ENCODE measurements at regions not wholly inside any gene's neighbourhood (a gene's known extent, or its start where the extent isn't known, plus 50 kb on each side); places are given as distances from the start of the nearest gene placed in this dataset.
"Not testable (repeated sequence)": the region's sequence is repeated elsewhere in the genome, so short reads cannot be mapped to it uniquely, and the experiment has no call there.

DNA sequence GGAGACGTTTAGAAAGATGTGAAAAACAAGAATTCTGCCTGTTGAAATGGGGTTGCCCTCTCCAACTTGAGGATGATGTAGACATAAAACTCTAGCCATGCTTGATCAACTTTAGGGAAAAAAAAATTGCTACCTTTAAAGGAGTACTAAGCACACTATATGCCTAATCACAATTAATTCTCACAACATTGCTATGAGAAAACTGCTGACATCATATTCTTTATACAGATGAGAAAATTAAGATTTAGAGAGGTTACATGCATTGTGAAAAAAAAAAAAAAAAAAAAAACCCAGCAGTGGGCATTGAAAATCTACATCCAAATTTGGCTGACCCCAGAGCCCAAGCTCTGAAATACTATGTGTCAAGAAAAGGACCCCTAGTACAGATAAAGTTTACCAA is 617.2 kb upstream of the ADGRL2 start:
- WGBS, 2 experiments: 88 to 91% methylated on average over 1 of the region's 1 CpG
- H3K9me3 ChIP-seq (ENCODE audit: control insufficient read depth, low read length): no peaks in the 10 kb centered on the region

DNA sequence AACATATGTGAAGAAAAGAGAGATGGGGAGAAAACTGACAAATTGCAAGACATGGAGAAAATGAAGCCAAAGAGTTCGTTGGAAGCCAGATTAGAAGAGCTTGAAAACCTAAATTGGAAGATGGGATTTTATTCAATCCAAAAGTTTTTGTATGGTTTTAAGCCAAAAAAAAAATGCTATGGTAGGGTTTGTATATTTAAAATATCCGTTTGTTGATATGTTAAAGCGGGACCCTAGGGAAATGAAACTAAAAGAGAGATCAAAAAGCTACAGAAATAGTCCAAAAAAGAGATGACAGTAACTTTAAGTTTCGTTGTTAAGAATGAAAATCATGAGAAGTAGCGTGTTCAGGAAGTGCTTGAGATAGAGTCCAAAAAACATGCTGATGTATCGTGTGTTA is 617.7 kb upstream of the ADGRL2 start:
- Histone ChIP-seq H3K4me1 (ENCODE audit: control insufficient read depth, insufficient read depth, low read length) (peaks cover 7% of the 10 kb centered on the region), H3K27ac (ENCODE audit: insufficient read depth, low read depth, low read length, poor library complexity, severe bottlenecking) (no peak overlapping the region), H3K27me3 (ENCODE audit: control insufficient read depth, insufficient read depth, low read length, poor library complexity, severe bottlenecking) (no peaks in the 10 kb centered on the region), H3K36me3 (ENCODE audit: control insufficient read depth, insufficient read depth, low read length) (no peaks in the 10 kb centered on the region), H3K9me3 (ENCODE audit: control insufficient read depth, low read length) (no peaks in the 10 kb centered on the region), H3K4me3 (ENCODE audit: insufficient read depth, low read depth, low read length) (no peak overlapping the region)
- 94% methylated on average over 6 of the region's 6 CpGs for WGBS, 2 experiments

More for the DNA sequence above, 617.2 kb upstream of the ADGRL2 start:
- H3K4me3 ChIP-seq (ENCODE audit: insufficient read depth, low read depth, low read length): no peak overlapping the region
- H3K27me3 ChIP-seq (ENCODE audit: control insufficient read depth, insufficient read depth, low read length, poor library complexity, severe bottlenecking): no peaks in the 10 kb centered on the region
- no peaks in the 10 kb centered on the region for H3K36me3 ChIP-seq (ENCODE audit: control insufficient read depth, insufficient read depth, low read length)
- H3K4me1 ChIP-seq (ENCODE audit: control insufficient read depth, insufficient read depth, low read length): peaks cover 7% of the 10 kb centered on the region
- H3K27ac ChIP-seq (ENCODE audit: insufficient read depth, low read depth, low read length, poor library complexity, severe bottlenecking): no peak overlapping the region

DNA sequence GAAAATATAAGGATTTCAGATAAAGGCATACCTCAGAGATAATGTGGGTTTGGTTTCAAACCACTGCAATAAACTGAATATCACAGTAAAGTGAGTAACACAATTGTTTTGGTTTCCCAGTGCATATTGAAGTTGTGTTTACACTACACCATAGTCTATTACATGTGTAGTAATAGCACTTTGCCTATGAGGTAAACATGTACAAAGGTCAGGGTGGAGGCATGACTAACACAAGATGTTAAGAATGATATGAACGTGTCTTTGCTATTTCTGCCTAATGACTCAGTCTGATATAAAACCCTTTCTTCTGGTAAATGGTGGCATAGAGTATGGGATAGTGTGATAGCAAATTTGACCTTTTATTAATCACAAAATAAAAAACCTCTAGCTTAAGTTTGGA is 621.5 kb upstream of the ADGRL2 start:
- WGBS, 2 experiments: 27 to 56% methylated on average over 1 of the region's 1 CpG
- Histone ChIP-seq H3K4me3 (ENCODE audit: insufficient read depth, low read depth, low read length) (no peak overlapping the region), H3K36me3 (ENCODE audit: control insufficient read depth, insufficient read depth, low read length) (no peaks in the 10 kb centered on the region), H3K4me1 (ENCODE audit: control insufficient read depth, insufficient read depth, low read length) (no peaks in the 10 kb centered on the region), H3K27me3 (ENCODE audit: control insufficient read depth, insufficient read depth, low read length, poor library complexity, severe bottlenecking) (no peaks in the 10 kb centered on the region), H3K9me3 (ENCODE audit: control insufficient read depth, low read length) (no peaks in the 10 kb centered on the region), H3K27ac (ENCODE audit: insufficient read depth, low read depth, low read length, poor library complexity, severe bottlenecking) (no peak overlapping the region)

DNA sequence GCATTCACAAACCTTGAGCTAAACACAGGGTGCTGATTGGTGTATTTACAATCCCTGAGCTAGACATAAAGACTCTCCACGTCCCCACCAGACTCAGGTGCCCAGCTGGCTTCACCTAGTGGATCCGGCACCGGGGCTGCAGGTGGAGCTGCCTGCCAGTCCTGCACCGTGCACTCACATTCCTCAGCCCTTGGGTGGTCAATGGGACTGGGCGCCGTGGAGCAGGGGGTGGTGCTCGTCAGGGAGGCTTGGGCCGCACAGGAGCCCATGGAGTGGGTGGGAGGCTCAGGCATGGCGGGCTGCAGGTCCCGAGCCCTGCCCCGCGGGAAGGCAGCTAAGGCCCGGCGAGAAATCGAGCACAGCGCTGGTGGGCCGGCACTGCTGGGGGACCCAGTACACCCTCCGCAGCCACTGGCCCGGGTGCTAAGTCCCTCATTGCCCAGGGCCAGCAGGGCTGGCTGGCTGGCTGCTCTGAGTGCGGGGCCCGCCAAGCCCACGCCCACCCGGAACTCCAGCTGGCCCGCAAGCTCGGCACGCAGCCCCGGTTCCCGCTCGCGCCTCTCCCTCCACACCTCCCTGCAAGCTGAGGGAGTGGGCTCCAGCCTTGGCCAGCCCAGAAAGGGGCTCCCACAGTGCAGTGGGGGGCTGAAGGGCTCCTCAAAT is 622.2 kb upstream of the ADGRL2 start:
- H3K27me3 ChIP-seq (ENCODE audit: control insufficient read depth, insufficient read depth, low read length, poor library complexity, severe bottlenecking); H3K36me3 ChIP-seq (ENCODE audit: control insufficient read depth, insufficient read depth, low read length); H3K4me1 ChIP-seq (ENCODE audit: control insufficient read depth, insufficient read depth, low read length); H3K4me3 ChIP-seq (ENCODE audit: insufficient read depth, low read depth, low read length); H3K27ac ChIP-seq (ENCODE audit: insufficient read depth, low read depth, low read length, poor library complexity, severe bottlenecking); H3K9me3 ChIP-seq (ENCODE audit: control insufficient read depth, low read length): not testable (repeated sequence)
- 93 to 98% methylated on average over 21 to 27 of the region's 30 CpGs for WGBS, 2 experiments

- 88 to 96% methylated on average over 2 of the region's 2 CpGs for WGBS, 2 experiments
- H3K36me3 ChIP-seq (ENCODE audit: control insufficient read depth, insufficient read depth, low read length): no peaks in the 10 kb centered on the region
- H3K4me3 ChIP-seq (ENCODE audit: insufficient read depth, low read depth, low read length): no peak overlapping the region
- H3K27me3 ChIP-seq (ENCODE audit: control insufficient read depth, insufficient read depth, low read length, poor library complexity, severe bottlenecking): no peaks in the 10 kb centered on the region
- H3K27ac ChIP-seq (ENCODE audit: insufficient read depth, low read depth, low read length, poor library complexity, severe bottlenecking): no peak overlapping the region
- no peaks in the 10 kb centered on the region for H3K9me3 ChIP-seq (ENCODE audit: control insufficient read depth, low read length)
- H3K4me1 ChIP-seq (ENCODE audit: control insufficient read depth, insufficient read depth, low read length): no peaks in the 10 kb centered on the region
These were observed 625.8 kb upstream of the ADGRL2 start for GRCh38 chr1:81174811-81175476.

DNA sequence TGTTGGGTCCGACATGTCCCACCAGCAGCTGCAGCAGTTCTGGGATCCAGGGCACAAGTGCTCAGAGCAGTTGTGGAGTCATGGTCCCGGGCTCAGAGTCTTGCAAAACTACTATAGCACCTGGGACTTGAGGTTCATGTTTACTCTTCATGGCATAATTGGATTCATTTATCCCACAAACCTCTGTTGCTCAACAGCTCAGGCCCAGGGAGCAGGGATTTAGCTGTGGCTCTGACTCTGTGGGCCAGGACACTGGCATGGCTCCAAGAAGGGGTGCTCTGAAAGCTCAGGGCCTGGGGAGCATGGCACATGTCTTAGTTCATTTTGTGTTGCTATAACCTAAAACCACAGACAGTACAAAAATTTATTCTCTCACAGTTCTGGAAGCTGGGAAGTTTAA is 626.7 kb upstream of the ADGRL2 start:
- H3K4me3 ChIP-seq (ENCODE audit: insufficient read depth, low read depth, low read length): no peak overlapping the region
- no peaks in the 10 kb centered on the region for H3K36me3 ChIP-seq (ENCODE audit: control insufficient read depth, insufficient read depth, low read length)
- H3K4me1 ChIP-seq (ENCODE audit: control insufficient read depth, insufficient read depth, low read length): no peaks in the 10 kb centered on the region
- no peaks in the 10 kb centered on the region for H3K27me3 ChIP-seq (ENCODE audit: control insufficient read depth, insufficient read depth, low read length, poor library complexity, severe bottlenecking)
- no peaks in the 10 kb centered on the region for H3K9me3 ChIP-seq (ENCODE audit: control insufficient read depth, low read length)
- 93 to 94% methylated on average over 2 of the region's 2 CpGs for WGBS, 2 experiments
- H3K27ac ChIP-seq (ENCODE audit: insufficient read depth, low read depth, low read length, poor library complexity, severe bottlenecking): no peak overlapping the region

- Histone ChIP-seq H3K4me1 (ENCODE audit: control insufficient read depth, insufficient read depth, low read length) (no peaks in the 10 kb centered on the region), H3K27ac (ENCODE audit: insufficient read depth, low read depth, low read length, poor library complexity, severe bottlenecking) (no peak overlapping the region), H3K27me3 (ENCODE audit: control insufficient read depth, insufficient read depth, low read length, poor library complexity, severe bottlenecking) (no peaks in the 10 kb centered on the region), H3K9me3 (ENCODE audit: control insufficient read depth, low read length) (no peaks in the 10 kb centered on the region), H3K4me3 (ENCODE audit: insufficient read depth, low read depth, low read length) (no peak overlapping the region), H3K36me3 (ENCODE audit: control insufficient read depth, insufficient read depth, low read length) (no peaks in the 10 kb centered on the region)
- no CpG with 5 or more reads among the region's 2 CpGs for WGBS, 2 experiments
These were observed 628.3 kb upstream of the ADGRL2 start for GRCh38 chr1:81172483-81172882.

GRCh38 chr1:81170721-81171120 is 630.0 kb upstream of the ADGRL2 start:
- H3K9me3 ChIP-seq (ENCODE audit: control insufficient read depth, low read length): no peaks in the 10 kb centered on the region
- no peaks in the 10 kb centered on the region for H3K36me3 ChIP-seq (ENCODE audit: control insufficient read depth, insufficient read depth, low read length)
- H3K27ac ChIP-seq (ENCODE audit: insufficient read depth, low read depth, low read length, poor library complexity, severe bottlenecking): no peak overlapping the region
- no peaks in the 10 kb centered on the region for H3K27me3 ChIP-seq (ENCODE audit: control insufficient read depth, insufficient read depth, low read length, poor library complexity, severe bottlenecking)
- no peaks in the 10 kb centered on the region for H3K4me1 ChIP-seq (ENCODE audit: control insufficient read depth, insufficient read depth, low read length)
- H3K4me3 ChIP-seq (ENCODE audit: insufficient read depth, low read depth, low read length): no peak overlapping the region
- WGBS, 2 experiments: 80 to 90% methylated on average over 1 to 2 of the region's 2 CpGs

- WGBS, 2 experiments: 100% methylated on average over 1 to 2 of the region's 2 CpGs
- H3K27me3 ChIP-seq (ENCODE audit: control insufficient read depth, insufficient read depth, low read length, poor library complexity, severe bottlenecking): no peaks in the 10 kb centered on the region
- no peaks in the 10 kb centered on the region for H3K36me3 ChIP-seq (ENCODE audit: control insufficient read depth, insufficient read depth, low read length)
- no peak overlapping the region for H3K27ac ChIP-seq (ENCODE audit: insufficient read depth, low read depth, low read length, poor library complexity, severe bottlenecking)
- peaks cover 2% of the 10 kb centered on the region for H3K9me3 ChIP-seq (ENCODE audit: control insufficient read depth, low read length)
- no peaks in the 10 kb centered on the region for H3K4me1 ChIP-seq (ENCODE audit: control insufficient read depth, insufficient read depth, low read length)
- no peak overlapping the region for H3K4me3 ChIP-seq (ENCODE audit: insufficient read depth, low read depth, low read length)
These were observed 634.8 kb upstream of the ADGRL2 start for GRCh38 chr1:81165963-81166362.

- H3K4me1 ChIP-seq (ENCODE audit: control insufficient read depth, insufficient read depth, low read length): peaks cover 13% of the 10 kb centered on the region
- WGBS, 2 experiments: 96 to 100% methylated on average over 3 of the region's 3 CpGs
- no peaks in the 10 kb centered on the region for H3K27me3 ChIP-seq (ENCODE audit: control insufficient read depth, insufficient read depth, low read length, poor library complexity, severe bottlenecking)
- H3K9me3 ChIP-seq (ENCODE audit: control insufficient read depth, low read length): peaks cover 2% of the 10 kb centered on the region
- no peak overlapping the region for H3K4me3 ChIP-seq (ENCODE audit: insufficient read depth, low read depth, low read length)
- no peak overlapping the region for H3K27ac ChIP-seq (ENCODE audit: insufficient read depth, low read depth, low read length, poor library complexity, severe bottlenecking)
- H3K36me3 ChIP-seq (ENCODE audit: control insufficient read depth, insufficient read depth, low read length): no peaks in the 10 kb centered on the region
These were observed 640.0 kb upstream of the ADGRL2 start for GRCh38 chr1:81160696-81161095.
